ENCODE measurements at regions not wholly inside any gene's neighbourhood (a gene's known extent, or its start where the extent isn't known, plus 50 kb on each side); places are given as distances from the start of the nearest gene placed in this dataset.

DNA sequence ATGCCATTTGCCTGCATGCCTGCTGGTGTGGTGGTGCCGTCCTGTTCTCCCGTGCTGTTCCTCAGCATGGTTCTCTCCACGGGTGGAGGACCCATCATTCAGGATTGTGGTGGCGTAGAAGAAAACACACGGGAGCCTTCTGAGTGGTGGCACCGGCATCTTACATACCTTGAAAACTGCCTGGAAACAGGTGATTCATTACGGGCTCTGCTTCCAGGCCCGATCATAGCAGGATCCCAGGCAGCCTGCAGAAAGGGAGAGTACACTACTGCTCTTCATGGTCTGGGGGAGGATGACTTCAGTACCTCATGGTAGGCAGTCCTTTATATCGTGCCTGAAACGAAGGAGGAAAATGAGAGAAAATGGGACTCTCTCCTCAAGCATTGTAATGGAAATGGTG lies 66.6 kb upstream of the KCNA5 start (continued):
- TF ChIP-seq, protein P1, sequence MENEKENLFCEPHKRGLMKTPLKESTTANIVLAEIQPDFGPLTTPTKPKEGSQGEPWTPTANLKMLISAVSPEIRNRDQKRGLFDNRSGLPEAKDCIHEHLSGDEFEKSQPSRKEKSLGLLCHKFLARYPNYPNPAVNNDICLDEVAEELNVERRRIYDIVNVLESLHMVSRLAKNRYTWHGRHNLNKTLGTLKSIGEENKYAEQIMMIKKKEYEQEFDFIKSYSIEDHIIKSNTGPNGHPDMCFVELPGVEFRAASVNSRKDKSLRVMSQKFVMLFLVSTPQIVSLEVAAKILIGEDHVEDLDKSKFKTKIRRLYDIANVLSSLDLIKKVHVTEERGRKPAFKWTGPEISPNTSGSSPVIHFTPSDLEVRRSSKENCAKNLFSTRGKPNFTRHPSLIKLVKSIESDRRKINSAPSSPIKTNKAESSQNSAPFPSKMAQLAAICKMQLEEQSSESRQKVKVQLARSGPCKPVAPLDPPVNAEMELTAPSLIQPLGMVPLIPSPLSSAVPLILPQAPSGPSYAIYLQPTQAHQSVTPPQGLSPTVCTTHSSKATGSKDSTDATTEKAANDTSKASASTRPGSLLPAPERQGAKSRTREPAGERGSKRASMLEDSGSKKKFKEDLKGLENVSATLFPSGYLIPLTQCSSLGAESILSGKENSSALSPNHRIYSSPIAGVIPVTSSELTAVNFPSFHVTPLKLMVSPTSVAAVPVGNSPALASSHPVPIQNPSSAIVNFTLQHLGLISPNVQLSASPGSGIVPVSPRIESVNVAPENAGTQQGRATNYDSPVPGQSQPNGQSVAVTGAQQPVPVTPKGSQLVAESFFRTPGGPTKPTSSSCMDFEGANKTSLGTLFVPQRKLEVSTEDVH (IDR thresholded peaks at IDR 0.05; ENCODE audit: low read depth, partially characterized antibody): no peak

DNA sequence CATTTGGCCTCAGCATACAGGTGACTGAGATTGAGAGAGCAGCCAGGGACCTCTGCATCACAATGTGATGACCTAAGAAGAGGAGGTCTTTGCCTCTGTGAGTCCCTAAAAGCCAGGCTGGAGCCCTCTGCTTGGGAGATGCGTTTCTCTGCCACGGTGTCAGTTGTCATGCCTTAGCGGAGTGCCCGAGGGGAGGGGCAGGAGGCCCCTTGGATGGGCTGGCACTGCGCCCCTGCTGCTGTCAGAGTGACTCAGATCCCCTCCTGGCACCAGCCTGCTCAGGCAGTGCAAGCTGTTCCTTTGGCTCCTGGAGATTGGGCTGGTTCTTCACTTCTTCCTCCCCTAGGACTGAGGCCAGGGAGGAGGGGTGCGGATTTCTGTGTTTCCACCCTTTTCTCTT lies 64.9 kb upstream of the KCNA5 start:
- 32% methylated on average over 6 of the region's 6 CpGs for WGBS (ENCODE audit: insufficient coverage, insufficient replicate concordance, low lambda C conversion rate, missing lambda C conversion rate)
- H3K9me3 ChIP-seq (replicated peaks; ENCODE audit: control insufficient read depth, insufficient read depth, low read length): no peaks in the 10 kb centered on the region; the same call in 2 of the 3 replicates
- H3K4me1 ChIP-seq (ENCODE audit: control insufficient read depth, insufficient read depth, low read length): peaks cover 7% of the 10 kb centered on the region; the same call in 1 of the 2 replicates
- H4K20me1 ChIP-seq (ENCODE audit: control insufficient read depth, insufficient read depth): no peaks in the 10 kb centered on the region
- ChIA-PET CTCF (interaction anchor here (9.5 kb wide), 1 partner anchor 122 kb away, joined by 70 read pairs; no protein-coding TSS in a partner anchor), POLR2A (no interaction called here), RAD21 (ENCODE audit: unreplicated experiment) (interaction anchor here (0.8 kb wide), 1 partner anchor 121 kb away, joined by 3 read pairs; no protein-coding TSS in a partner anchor), SMC1A (ENCODE audit: uncharacterized antibody, unreplicated experiment) (no interaction called here)
- H2AFZ ChIP-seq (ENCODE audit: control insufficient read depth, low read depth, low read length): 0 out of 2 replicates have a peak overlapping the region, but pooled peaks have one; percentile 7
- in situ Hi-C loops (cut with MboI) (no loop called here), intact Hi-C loops (cut with micrococcal nuclease; ENCODE audit: unreplicated experiment) (no loop called here)
- ATAC-seq (no peak), FAIRE-seq (no peak), DNase-seq (ENCODE audit: low read depth, low spot score) (no peak)
- no peak for TF ChIP-seq NBN (IDR thresholded peaks at IDR 0.05)
- TF ChIP-seq, protein P1 (IDR thresholded peaks at IDR 0.05; ENCODE audit: low read depth, partially characterized antibody): no peak
- TF ChIP-seq GATAD2B (conservative IDR thresholded peaks at IDR 0.05; ENCODE audit: low read depth): no peak
- no peak for TF ChIP-seq ZSCAN29 (IDR thresholded peaks at IDR 0.05)
- TF ChIP-seq SUZ12 (IDR thresholded peaks at IDR 0.05; ENCODE audit: unreplicated experiment): no peak
- no peak for TF ChIP-seq ATF7 (IDR thresholded peaks at IDR 0.05; ENCODE audit: low read depth)
- no peak for TF ChIP-seq ASH2L (IDR thresholded peaks at IDR 0.05; ENCODE audit: borderline replicate concordance, low read depth)
- no peak for TF ChIP-seq KAT2A (conservative IDR thresholded peaks at IDR 0.05; ENCODE audit: control insufficient read depth, low read depth, low read length)
- TF ChIP-seq, protein P2, sequence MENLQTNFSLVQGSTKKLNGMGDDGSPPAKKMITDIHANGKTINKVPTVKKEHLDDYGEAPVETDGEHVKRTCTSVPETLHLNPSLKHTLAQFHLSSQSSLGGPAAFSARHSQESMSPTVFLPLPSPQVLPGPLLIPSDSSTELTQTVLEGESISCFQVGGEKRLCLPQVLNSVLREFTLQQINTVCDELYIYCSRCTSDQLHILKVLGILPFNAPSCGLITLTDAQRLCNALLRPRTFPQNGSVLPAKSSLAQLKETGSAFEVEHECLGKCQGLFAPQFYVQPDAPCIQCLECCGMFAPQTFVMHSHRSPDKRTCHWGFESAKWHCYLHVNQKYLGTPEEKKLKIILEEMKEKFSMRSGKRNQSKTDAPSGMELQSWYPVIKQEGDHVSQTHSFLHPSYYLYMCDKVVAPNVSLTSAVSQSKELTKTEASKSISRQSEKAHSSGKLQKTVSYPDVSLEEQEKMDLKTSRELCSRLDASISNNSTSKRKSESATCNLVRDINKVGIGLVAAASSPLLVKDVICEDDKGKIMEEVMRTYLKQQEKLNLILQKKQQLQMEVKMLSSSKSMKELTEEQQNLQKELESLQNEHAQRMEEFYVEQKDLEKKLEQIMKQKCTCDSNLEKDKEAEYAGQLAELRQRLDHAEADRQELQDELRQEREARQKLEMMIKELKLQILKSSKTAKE (IDR thresholded peaks at IDR 0.05; ENCODE audit: low read depth, poor library complexity, severe bottlenecking): no peak
- no peak for TF ChIP-seq SMAD1 (IDR thresholded peaks at IDR 0.05; ENCODE audit: low read depth, partially characterized antibody)
- no peak for TF ChIP-seq POLR2AphosphoS2 (IDR thresholded peaks at IDR 0.05; ENCODE audit: low read depth, low read length)
- no peak for TF ChIP-seq RELA (IDR thresholded peaks at IDR 0.05; ENCODE audit: borderline replicate concordance, partially characterized antibody)
- TF ChIP-seq, protein P3, sequence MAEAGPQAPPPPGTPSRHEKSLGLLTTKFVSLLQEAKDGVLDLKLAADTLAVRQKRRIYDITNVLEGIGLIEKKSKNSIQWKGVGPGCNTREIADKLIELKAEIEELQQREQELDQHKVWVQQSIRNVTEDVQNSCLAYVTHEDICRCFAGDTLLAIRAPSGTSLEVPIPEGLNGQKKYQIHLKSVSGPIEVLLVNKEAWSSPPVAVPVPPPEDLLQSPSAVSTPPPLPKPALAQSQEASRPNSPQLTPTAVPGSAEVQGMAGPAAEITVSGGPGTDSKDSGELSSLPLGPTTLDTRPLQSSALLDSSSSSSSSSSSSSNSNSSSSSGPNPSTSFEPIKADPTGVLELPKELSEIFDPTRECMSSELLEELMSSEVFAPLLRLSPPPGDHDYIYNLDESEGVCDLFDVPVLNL (IDR thresholded peaks at IDR 0.05; ENCODE audit: low read depth, low read length): no peak
- no peaks in the 10 kb centered on the region for H3K36me3 ChIP-seq (ENCODE audit: control insufficient read depth in 2 of 2, insufficient read depth in 2 of 2, low read length in 1 of 2)
- H3K4me2 ChIP-seq (ENCODE audit: control insufficient read depth, insufficient read depth): no peak overlapping the region
- no TSS peak for BruUV-seq (replicated peaks)
- H3K9ac ChIP-seq (ENCODE audit: control insufficient read depth, insufficient read depth, low read length): no peak overlapping the region
- H3K27ac ChIP-seq (ENCODE audit: control insufficient read depth, insufficient read depth): no peak overlapping the region
- H3K79me2 ChIP-seq (ENCODE audit: control insufficient read depth, insufficient read depth, low read length): no peaks in the 10 kb centered on the region
- H3K27me3 ChIP-seq (replicated peaks in 1 of 2; ENCODE audit: control insufficient read depth in 2 of 2, insufficient read depth in 2 of 2, low read length in 1 of 2): no peaks in the 10 kb centered on the region; a peak in 2 of 4 replicates
- no peak overlapping the region for H3K4me3 ChIP-seq

Data from GM12878 (cell line).